Osteoblast (primary cell): ENCODE measurements at regions not wholly inside any gene's neighbourhood (a gene's known extent, or its start where the extent isn't known, plus 50 kb on each side); places are given as distances from the start of the nearest gene placed in this dataset.

ENCODE experiments used
- DNase-seq: peaks from one replicate; pipeline ENCODE4 v3.0.0; 2011; ENCODE audit warnings: low spot score, mixed read lengths; ENCODE audit not compliant: insufficient read length; ENCODE audit errors: missing footprints
- H2AFZ ChIP-seq: 2 replicates; pipeline ENCODE4 v1.6.0; 2011; ENCODE audit warnings: mild to moderate bottlenecking, low read length
- H3K27ac ChIP-seq: 2 replicates; pipeline ENCODE4 v1.5.1; 2011; ENCODE audit warnings: mild to moderate bottlenecking, low read depth, low read length, moderate library complexity
- H3K27me3 ChIP-seq: 2 replicates; pipeline ENCODE4 v1.6.0; 2012; ENCODE audit warnings: mild to moderate bottlenecking, control low read depth, inconsistent platforms, low read length, moderate library complexity; ENCODE audit not compliant: insufficient read depth
- H3K36me3 ChIP-seq: 2 replicates; pipeline ENCODE4 v1.5.1; 2011; ENCODE audit warnings: mild to moderate bottlenecking, low read length, control low read depth, moderate library complexity; ENCODE audit not compliant: insufficient read depth
- H3K4me1 ChIP-seq: 2 replicates; pipeline ENCODE4 v1.5.1; 2011; ENCODE audit warnings: mild to moderate bottlenecking, low read length, control low read depth, moderate library complexity; ENCODE audit not compliant: insufficient read depth
- H3K4me2 ChIP-seq: 2 replicates; pipeline ENCODE4 v1.6.0; 2011; ENCODE audit warnings: mild to moderate bottlenecking, low read length; ENCODE audit not compliant: insufficient read depth
- H3K4me3 ChIP-seq: fragments of 200-600 bp; sonication (generic); 3 replicates; pipeline ENCODE4 v1.5.1; 2012; ENCODE audit warnings: mild to moderate bottlenecking, low read length, inconsistent platforms; ENCODE audit not compliant: insufficient read depth
- H3K79me2 ChIP-seq: 2 replicates; pipeline ENCODE4 v1.6.0; 2012; ENCODE audit warnings: mild to moderate bottlenecking, low read length, control low read depth, inconsistent platforms; ENCODE audit not compliant: insufficient read depth
- H3K9me3 ChIP-seq: 2 replicates; pipeline ENCODE4 v1.5.1; 2011; ENCODE audit warnings: low read depth, low read length, control low read depth
- H4K20me1 ChIP-seq: 2 replicates; pipeline ENCODE4 v1.6.0; 2012; ENCODE audit warnings: mild to moderate bottlenecking, low read length, control low read depth; ENCODE audit not compliant: insufficient read depth
- CTCF ChIP-seq: IDR thresholded peaks from 2 replicates; pipeline ENCODE4 v1.5.1; 2011; ENCODE audit warnings: mild to moderate bottlenecking, low read depth, low read length, moderate library complexity; ENCODE audit errors: extremely low read depth

GRCh38 chrX:4249401-4249800 is 536.0 kb upstream of the PRKX start:
- no peak for DNase-seq
- Histone ChIP-seq H3K27ac (no peak overlapping the region), H3K36me3 (no peaks in the 10 kb centered on the region), H3K4me1 (no peaks in the 10 kb centered on the region), H3K9me3 (peaks cover 3% of the 10 kb centered on the region), H3K4me3 (no peak overlapping the region), H2AFZ (no peak overlapping the region), H3K4me2 (no peak overlapping the region), H3K79me2 (no peaks in the 10 kb centered on the region), H3K27me3 (no peaks in the 10 kb centered on the region), H4K20me1 (no peaks in the 10 kb centered on the region)
- TF ChIP-seq CTCF = no peak

GRCh38 chrX:4243759-4244158 is 530.3 kb upstream of the PRKX start:
- H3K79me2 ChIP-seq = no peaks in the 10 kb centered on the region
- no peaks in the 10 kb centered on the region for H3K36me3 ChIP-seq
- H3K4me1 ChIP-seq = no peaks in the 10 kb centered on the region
- H3K4me2 ChIP-seq = no peak overlapping the region
- H3K27me3 ChIP-seq = no peaks in the 10 kb centered on the region
- no peak overlapping the region for H3K4me3 ChIP-seq
- H4K20me1 ChIP-seq = no peaks in the 10 kb centered on the region
- H2AFZ ChIP-seq = no peak overlapping the region
- H3K9me3 ChIP-seq = peaks cover 4% of the 10 kb centered on the region
- H3K27ac ChIP-seq = no peak overlapping the region
- DNase-seq = no peak
- no peak for TF ChIP-seq CTCF

GRCh38 chrX:4240541-4241194 is 527.2 kb upstream of the PRKX start:
- Histone ChIP-seq H3K27ac (no peak overlapping the region), H3K27me3 (no peaks in the 10 kb centered on the region), H3K4me2 (no peak overlapping the region), H3K9me3 (peaks cover 4% of the 10 kb centered on the region), H2AFZ (no peak overlapping the region), H3K79me2 (no peaks in the 10 kb centered on the region), H3K4me3 (no peak overlapping the region), H3K4me1 (no peaks in the 10 kb centered on the region), H3K36me3 (no peaks in the 10 kb centered on the region), H4K20me1 (no peaks in the 10 kb centered on the region)
- TF ChIP-seq CTCF = no peak
- no peak for DNase-seq

- H3K79me2 ChIP-seq = no peaks in the 10 kb centered on the region
- no peak overlapping the region for H3K4me3 ChIP-seq
- no peaks in the 10 kb centered on the region for H4K20me1 ChIP-seq
- no peak for TF ChIP-seq CTCF
- no peak overlapping the region for H3K4me2 ChIP-seq
- no peaks in the 10 kb centered on the region for H3K27me3 ChIP-seq
- no peaks in the 10 kb centered on the region for H3K4me1 ChIP-seq
- peaks cover 4% of the 10 kb centered on the region for H3K9me3 ChIP-seq
- DNase-seq = no peak
- H2AFZ ChIP-seq = no peak overlapping the region
- no peaks in the 10 kb centered on the region for H3K36me3 ChIP-seq
- H3K27ac ChIP-seq = no peak overlapping the region
Observed at GRCh38 chrX:4239650-4240540, 526.4 kb upstream of the PRKX start.
